CD14-positive monocyte (primary cell): ENCODE measurements at regions not wholly inside any gene's neighbourhood (a gene's known extent, or its start where the extent isn't known, plus 50 kb on each side); places are given as distances from the start of the nearest gene placed in this dataset.

Experiments
- DNase-seq, 3 donors: peaks; one replicate each; pipeline ENCODE4 v3.0.0-alpha.2; 2011 to 2022
- H2AFZ ChIP-seq: 2 replicates; pipeline ENCODE4 v1.6.0; 2012; ENCODE audit warnings: mild to moderate bottlenecking, low read depth, low read length, inconsistent platforms; ENCODE audit not compliant: insufficient read depth, poor library complexity, severe bottlenecking
- H3K27ac ChIP-seq, 2 donors: 1 replicate in 1 of 2; 2 replicates in 1 of 2; pipeline ENCODE4 v1.5.1; 2012 to 2013; ENCODE audit warnings: low read length in 2 of 2, control low read depth in 1 of 2, inconsistent platforms in 1 of 2, low read depth in 1 of 2, mild to moderate bottlenecking in 1 of 2
- H3K27me3 ChIP-seq, 2 donors: one replicate each; pipeline versions ENCODE4 v1.6.0 to v1.6.1; 2011 to 2013; ENCODE audit warnings: low read length in 2 of 2; ENCODE audit not compliant: control insufficient read depth in 2 of 2, insufficient read depth in 2 of 2
- H3K36me3 ChIP-seq, 2 donors: replicated peaks in 1 of 2; 1 replicate in 1 of 2; 2 replicates in 1 of 2; pipeline versions ENCODE4 v1.5.1 to v1.6.1; 2012 to 2013; ENCODE audit warnings: low read length in 2 of 2, control low read depth in 1 of 2, inconsistent platforms in 1 of 2, mild to moderate bottlenecking in 1 of 2; ENCODE audit not compliant: insufficient read depth in 2 of 2, control insufficient read depth in 1 of 2
- H3K4me1 ChIP-seq, 2 donors: 1 replicate in 1 of 2; 2 replicates in 1 of 2; pipeline versions ENCODE4 v1.5.1 to v1.6.1; 2012 to 2013; ENCODE audit warnings: low read length in 2 of 2, control low read depth in 1 of 2, inconsistent platforms in 1 of 2, mild to moderate bottlenecking in 1 of 2, moderate library complexity in 1 of 2; ENCODE audit not compliant: insufficient read depth in 2 of 2, control insufficient read depth in 1 of 2
- H3K4me2 ChIP-seq: replicated peaks from 2 replicates; pipeline ENCODE3; 2012; ENCODE audit warnings: low read length, moderate library complexity, mild to moderate bottlenecking; ENCODE audit not compliant: poor library complexity, severe bottlenecking; ENCODE audit errors: extremely low read depth
- H3K4me3 ChIP-seq, 3 experiments: fragments of 200-600 bp in 1 of 3; sonication (generic) in 1 of 3; replicated peaks in 1 of 3; 1 replicate in 2 of 3; 2 replicates in 1 of 3; pipeline ENCODE4 v1.5.1; 2011 to 2013; ENCODE audit warnings: low read length in 3 of 3, mild to moderate bottlenecking in 3 of 3, control low read depth in 2 of 3, low read depth in 2 of 3, inconsistent platforms in 1 of 3, moderate library complexity in 1 of 3
- H3K79me2 ChIP-seq: 2 replicates; pipeline ENCODE4 v1.6.0; 2012; ENCODE audit warnings: mild to moderate bottlenecking, control low read depth, inconsistent platforms, low read length, moderate library complexity; ENCODE audit not compliant: insufficient read depth
- H3K9ac ChIP-seq: 2 replicates; pipeline ENCODE4 v1.6.0; 2017; ENCODE audit warnings: low read length, mild to moderate bottlenecking; ENCODE audit not compliant: insufficient read depth, poor library complexity, severe bottlenecking
- H3K9me3 ChIP-seq, 2 donors: replicated peaks in 1 of 2; 1 replicate in 1 of 2; 2 replicates in 1 of 2; pipeline versions ENCODE4 v1.5.1 to v1.6.1; 2012 to 2013; ENCODE audit warnings: low read length in 2 of 2, control low read depth in 1 of 2; ENCODE audit not compliant: control insufficient read depth in 1 of 2, insufficient read depth in 1 of 2
- H4K20me1 ChIP-seq: 2 replicates; pipeline ENCODE4 v1.6.0; 2012; ENCODE audit warnings: mild to moderate bottlenecking, low read length, control low read depth, moderate library complexity; ENCODE audit not compliant: insufficient read depth
- H3K27ac Mint-ChIP-seq, 7 donors: one replicate each; pipeline ENCODE4 v1.8.0; 2020; ENCODE audit warnings: mild to moderate bottlenecking in 7 of 7, mixed read lengths in 7 of 7, moderate library complexity in 6 of 7, inconsistent platforms in 2 of 7
- H3K27me3 Mint-ChIP-seq, 3 donors: one replicate each; pipeline ENCODE4 v1.8.0; 2021 to 2022; ENCODE audit warnings: low read depth in 3 of 3, mild to moderate bottlenecking in 3 of 3, mixed read lengths in 3 of 3, moderate library complexity in 3 of 3, inconsistent platforms in 1 of 3
- H3K36me3 Mint-ChIP-seq, 2 donors: one replicate each; pipeline ENCODE4 v1.8.0; 2020; ENCODE audit warnings: mixed read lengths in 2 of 2, inconsistent platforms in 1 of 2, mild to moderate bottlenecking in 1 of 2
- H3K4me1 Mint-ChIP-seq: one replicate; pipeline ENCODE4 v1.8.0; 2020; ENCODE audit warnings: mild to moderate bottlenecking, mixed read lengths
- H3K4me3 Mint-ChIP-seq, 2 donors: one replicate each; pipeline ENCODE4 v1.8.0; 2020; ENCODE audit warnings: mild to moderate bottlenecking in 2 of 2, mixed read lengths in 2 of 2, moderate library complexity in 1 of 2
- H3K9me3 Mint-ChIP-seq, 7 donors: one replicate each; pipeline ENCODE4 v1.8.0; 2020 to 2022; ENCODE audit warnings: mixed read lengths in 7 of 7, mild to moderate bottlenecking in 6 of 7, moderate library complexity in 6 of 7, inconsistent platforms in 2 of 7
- CTCF ChIP-seq: fragments of 200-600 bp; IDR thresholded peaks from one replicate; pipeline ENCODE4 v1.8.0; 2022; ENCODE audit warnings: antibody characterized with exemption, mild to moderate bottlenecking
- WGBS: methylation state at CpG from one replicate; pipeline ENCODE4 v1.1.5; 2013; ENCODE audit warnings: missing lambda C conversion rate; ENCODE audit not compliant: insufficient coverage; 5-methylcytosine and 5-hydroxymethylcytosine counted together
- intact Hi-C, 2 donors: fragments of 100-400 bp; cut with micrococcal nuclease; formaldehyde crosslinking; loops; one replicate each; pipeline versions ENCODE4 v1.15.0 to v1.15.1; 2023

GRCh38 chr5:145551714-145552113 lies 283.4 kb downstream of the PRELID2 start:
- intact Hi-C loops: no loop called here
- peaks cover 5 to 16% (median 11%) of the 10 kb centered on the region in 7 donors for H3K9me3 Mint-ChIP-seq
- H3K27ac ChIP-seq: no peak overlapping the region
- 78% methylated on average over 1 of the region's 1 CpG for WGBS
- DNase-seq: no peak
- no peak for TF ChIP-seq CTCF
- no peaks in the 10 kb centered on the region for H3K4me1 Mint-ChIP-seq
- H3K79me2 ChIP-seq: no peaks in the 10 kb centered on the region
- H3K4me2 ChIP-seq: no peak overlapping the region
- H3K9ac ChIP-seq: no peak overlapping the region
- no peak overlapping the region for H3K27ac Mint-ChIP-seq
- no peak overlapping the region for H2AFZ ChIP-seq
- H4K20me1 ChIP-seq: no peaks in the 10 kb centered on the region
- no peaks in the 10 kb centered on the region for H3K36me3 Mint-ChIP-seq
- H3K4me3 ChIP-seq: no peak overlapping the region
- H3K27me3 ChIP-seq: no peaks in the 10 kb centered on the region
- peaks cover 0 to 3% of the 10 kb centered on the region in 2 donors for H3K9me3 ChIP-seq
- H3K4me1 ChIP-seq: no peaks in the 10 kb centered on the region
- no peaks in the 10 kb centered on the region for H3K36me3 ChIP-seq
- H3K27me3 Mint-ChIP-seq: peaks cover 0 to 1% (median 0%) of the 10 kb centered on the region in 3 donors
- no peak overlapping the region for H3K4me3 Mint-ChIP-seq

GRCh38 chr5:145548097-145548496 lies 287.0 kb downstream of the PRELID2 start:
- Histone ChIP-seq H3K27me3 (no peaks in the 10 kb centered on the region), H3K9me3 (peaks cover 3 to 5% of the 10 kb centered on the region in 2 donors), H3K79me2 (no peaks in the 10 kb centered on the region), H4K20me1 (no peaks in the 10 kb centered on the region), H3K4me1 (no peaks in the 10 kb centered on the region), H3K36me3 (no peaks in the 10 kb centered on the region), H3K4me2 (no peak overlapping the region), H2AFZ (no peak overlapping the region), H3K4me3 (no peak overlapping the region), H3K27ac (no peak overlapping the region), H3K9ac (no peak overlapping the region)
- H3K4me1 Mint-ChIP-seq: no peaks in the 10 kb centered on the region
- DNase-seq: no peak
- H3K27me3 Mint-ChIP-seq: no peaks in the 10 kb centered on the region
- H3K36me3 Mint-ChIP-seq: no peaks in the 10 kb centered on the region
- H3K27ac Mint-ChIP-seq: no peak overlapping the region
- intact Hi-C loops: no loop called here
- TF ChIP-seq CTCF: no peak
- H3K4me3 Mint-ChIP-seq: no peak overlapping the region
- peaks cover 2 to 10% (median 6%) of the 10 kb centered on the region in 7 donors for H3K9me3 Mint-ChIP-seq
